ENCODE measurements at regions not wholly inside any gene's neighbourhood (a gene's known extent, or its start where the extent isn't known, plus 50 kb on each side); places are given as distances from the start of the nearest gene placed in this dataset.

- no peak for DNase-seq
These were observed 73.7 kb downstream of the VEGFA start for GRCh38 chr6:43843669-43844171.

GRCh38 chr6:43843097-43843645, 73.2 kb downstream of the VEGFA start:
- no peak for DNase-seq

GRCh38 chr6:43842231-43842794, 72.3 kb downstream of the VEGFA start:
- DNase-seq: no peak

- DNase-seq: no peak
These were observed 70.6 kb downstream of the VEGFA start for GRCh38 chr6:43840490-43841218.

GRCh38 chr6:43838276-43839036, 68.4 kb downstream of the VEGFA start:
- no peak for DNase-seq

- no peak for DNase-seq
These were observed 67.5 kb downstream of the VEGFA start for GRCh38 chr6:43837507-43837906.

GRCh38 chr6:43836507-43837240, 66.7 kb downstream of the VEGFA start:
- no peak for DNase-seq

Measured in DMS153 (cell line).